HG03139 (cell line): ENCODE measurements at regions not wholly inside any gene's neighbourhood (a gene's known extent, or its start where the extent isn't known, plus 50 kb on each side); places are given as distances from the start of the nearest gene placed in this dataset.

Experiments used
- ATAC-seq: cut with Tn5 transposase; IDR thresholded peaks from one replicate; pipeline ENCODE4 v1.9.1; 2021; ENCODE audit not compliant: unreplicated experiment

DNA sequence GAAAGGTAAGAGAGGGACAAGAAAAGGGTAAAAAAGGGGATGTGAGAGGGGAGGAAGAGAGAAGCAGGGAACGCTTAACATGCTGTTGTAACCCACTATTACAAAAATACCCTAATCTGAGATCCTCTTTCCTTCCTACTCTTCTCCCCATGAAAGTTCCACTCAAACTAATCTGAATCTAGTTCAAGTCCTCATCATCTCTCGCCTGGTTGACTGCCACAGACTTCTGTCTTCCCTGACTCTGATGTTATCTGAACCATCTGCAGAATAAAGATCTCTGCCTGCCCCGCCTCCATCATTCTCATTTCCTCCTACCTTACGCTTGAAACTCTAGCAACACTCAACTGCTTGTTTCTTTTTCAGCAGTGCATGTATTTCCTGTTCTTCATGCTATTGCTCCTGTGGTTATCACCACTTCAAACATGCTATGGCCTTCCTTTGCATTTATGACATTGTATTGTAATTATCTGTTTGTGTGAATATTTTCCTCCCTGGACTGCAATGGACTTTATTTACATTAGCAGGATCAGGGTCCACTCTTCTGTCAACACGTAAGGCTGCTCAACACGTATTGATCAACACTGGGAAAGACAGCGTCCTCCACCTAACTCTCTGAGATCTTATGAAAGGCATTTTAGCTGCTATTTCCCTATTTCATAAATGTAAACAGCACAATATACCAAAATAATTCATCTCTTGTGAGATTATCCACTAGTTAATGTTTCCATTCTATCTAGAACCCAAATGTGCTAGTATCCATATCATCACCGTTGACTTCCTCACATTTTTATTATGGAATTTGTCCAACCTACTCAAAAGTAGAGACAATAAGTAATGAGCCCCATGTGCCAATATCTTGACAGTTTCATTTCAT lies 215.5 kb upstream of the USP25 start:
- peak; percentile 98 for ATAC-seq

DNA sequence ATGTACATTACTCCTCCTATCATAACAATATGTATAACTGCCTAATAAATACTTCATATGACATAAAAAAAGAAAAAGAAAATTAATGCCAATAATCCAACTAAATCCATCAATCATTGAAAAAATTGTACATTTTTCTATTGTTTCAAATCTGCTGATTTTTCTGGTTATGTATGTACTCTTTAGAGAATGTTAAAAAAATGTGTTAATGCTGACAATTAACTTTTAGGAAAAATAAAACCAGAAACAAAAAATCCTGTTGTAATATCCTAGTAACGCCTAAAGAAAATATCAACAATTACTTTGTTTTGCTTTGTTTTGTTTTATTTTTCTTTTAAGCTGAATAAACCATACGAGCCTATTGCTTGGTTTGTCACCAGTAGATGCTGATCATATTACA lies 213.9 kb upstream of the USP25 start:
- no peak for ATAC-seq

DNA sequence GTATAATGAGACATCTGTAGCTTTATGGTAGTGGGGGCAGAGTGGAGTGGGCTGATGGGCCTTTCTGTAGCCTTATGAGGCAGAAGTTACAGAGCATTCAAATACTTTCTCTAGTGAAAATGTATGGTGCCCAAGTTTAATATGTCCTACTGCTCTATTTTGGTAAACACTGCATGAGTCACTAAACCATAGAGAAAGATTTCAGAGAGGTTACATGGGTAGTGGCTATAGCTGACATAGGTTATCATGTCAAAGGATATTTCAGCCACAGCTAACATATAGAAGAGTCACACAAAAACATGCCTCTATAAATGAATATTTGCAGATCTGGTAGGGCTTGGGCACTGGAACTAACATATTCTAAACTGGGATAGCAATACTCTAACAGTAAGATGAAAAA lies 212.4 kb upstream of the USP25 start:
- ATAC-seq, result no peak

DNA sequence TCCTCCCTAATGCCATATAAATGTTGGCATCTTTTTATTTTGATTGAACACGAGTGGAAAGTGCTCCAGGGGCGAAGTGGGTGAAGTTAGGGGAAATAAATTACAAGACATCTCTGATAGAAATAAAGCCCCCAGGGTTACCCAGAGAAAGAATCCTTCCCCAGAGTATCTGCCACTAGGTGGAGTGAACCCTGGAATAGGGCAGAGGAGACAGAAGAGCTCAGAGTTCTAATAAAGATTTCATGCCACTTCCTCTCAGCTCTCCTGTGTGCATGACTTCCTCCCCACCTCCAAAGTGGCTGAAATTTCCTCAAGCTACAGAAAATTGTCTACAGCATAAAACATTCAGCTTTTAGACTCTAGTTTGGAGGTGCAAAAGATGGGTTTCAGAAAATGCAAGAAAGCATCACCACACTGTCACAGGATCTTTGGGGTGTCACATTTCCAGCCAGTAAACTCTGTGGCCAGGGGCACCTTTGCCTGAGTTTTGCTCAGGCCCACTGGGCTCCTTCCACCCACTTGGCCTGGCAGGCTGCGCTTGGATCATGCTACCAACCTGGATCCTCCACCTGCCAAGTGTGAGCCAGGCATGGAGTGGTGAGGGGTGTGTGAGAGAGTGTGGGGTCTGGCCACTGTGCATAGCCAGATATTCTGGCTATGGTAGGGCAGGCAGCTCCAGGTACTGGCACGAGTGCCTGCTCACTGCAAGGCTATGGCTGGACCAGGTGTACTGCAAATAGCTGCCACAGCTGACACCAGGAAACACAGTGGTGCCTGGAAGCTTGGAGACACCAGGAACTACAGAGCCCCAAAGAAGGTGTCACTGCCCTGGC lies 208.8 kb upstream of the USP25 start:
- ATAC-seq, result no peak

DNA sequence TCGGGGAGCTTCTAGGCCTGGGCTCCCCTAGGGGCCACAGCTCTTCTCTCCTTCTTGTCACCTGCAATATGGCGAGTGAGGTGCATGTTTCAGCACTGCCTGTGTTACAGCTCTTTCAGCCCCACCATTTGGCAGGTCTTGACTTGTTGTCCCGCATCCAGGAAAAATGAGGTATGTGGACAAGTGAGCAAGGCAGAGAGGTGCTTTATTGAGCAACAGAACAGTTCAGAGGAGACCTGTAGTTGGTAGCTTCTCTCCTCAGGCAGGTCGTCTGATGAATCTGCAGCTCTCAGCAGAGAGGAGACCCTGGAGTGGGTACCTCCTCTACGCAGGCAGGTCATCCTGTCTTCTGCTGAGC lies 208.2 kb upstream of the USP25 start:
- no peak for ATAC-seq

DNA sequence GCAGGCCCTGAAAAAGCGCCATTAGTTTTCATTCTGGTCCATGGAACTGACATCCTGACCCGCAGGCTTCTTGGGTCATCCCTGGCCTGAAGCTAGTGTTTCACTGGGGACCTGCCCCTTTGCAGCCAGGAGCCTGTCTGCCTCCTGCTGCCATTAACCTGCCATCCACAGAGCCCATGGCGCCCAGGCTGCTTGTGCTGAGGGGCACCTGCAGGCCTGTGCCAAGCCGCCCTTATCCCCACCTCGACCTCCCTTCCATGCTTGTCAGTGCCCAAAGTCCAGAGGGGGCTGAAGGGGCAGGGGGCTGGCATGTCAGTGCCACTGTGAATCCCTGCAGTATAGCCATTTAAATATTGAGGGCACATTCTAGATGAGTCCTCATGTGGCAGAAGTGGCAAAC lies 207.6 kb upstream of the USP25 start:
- no peak for ATAC-seq

DNA sequence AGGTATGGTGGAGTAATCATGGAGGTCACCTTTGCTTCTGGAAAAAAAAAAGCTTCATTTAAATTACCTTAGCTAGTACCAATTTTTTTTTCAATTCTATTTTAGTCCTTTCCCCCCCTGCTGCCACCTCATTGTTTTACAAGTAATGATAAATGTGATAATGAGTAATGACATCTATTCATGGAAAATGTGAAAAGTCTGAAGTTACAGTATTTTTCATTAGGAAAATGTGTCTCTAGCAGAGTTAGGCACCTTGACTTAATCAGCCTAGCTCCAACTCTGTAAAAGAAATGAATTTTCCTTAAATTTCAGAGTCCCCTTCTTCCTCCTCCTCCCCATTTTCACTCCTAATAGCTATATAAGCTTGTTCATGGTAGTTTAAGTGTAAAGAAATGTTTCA lies 204.9 kb upstream of the USP25 start:
- ATAC-seq, result no peak

DNA sequence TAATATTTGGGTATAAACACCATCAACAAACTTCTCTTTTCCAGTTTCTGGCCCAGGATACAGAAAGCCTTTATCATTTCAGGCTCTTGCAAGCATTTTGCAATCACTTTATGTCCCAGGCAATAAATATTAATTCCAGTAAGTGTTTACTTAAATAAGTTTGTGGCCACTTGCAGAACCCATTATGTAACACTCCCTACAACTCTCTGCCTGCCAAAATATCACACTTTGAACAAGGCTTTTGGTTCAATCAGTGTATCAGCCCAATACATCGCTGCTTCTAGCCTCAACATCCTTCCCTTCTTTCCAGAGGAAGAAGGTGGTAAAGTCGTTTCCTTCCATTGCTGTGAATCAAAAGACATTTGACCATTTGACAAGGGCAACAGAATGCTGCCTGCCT lies 203.0 kb upstream of the USP25 start:
- ATAC-seq, result no peak

DNA sequence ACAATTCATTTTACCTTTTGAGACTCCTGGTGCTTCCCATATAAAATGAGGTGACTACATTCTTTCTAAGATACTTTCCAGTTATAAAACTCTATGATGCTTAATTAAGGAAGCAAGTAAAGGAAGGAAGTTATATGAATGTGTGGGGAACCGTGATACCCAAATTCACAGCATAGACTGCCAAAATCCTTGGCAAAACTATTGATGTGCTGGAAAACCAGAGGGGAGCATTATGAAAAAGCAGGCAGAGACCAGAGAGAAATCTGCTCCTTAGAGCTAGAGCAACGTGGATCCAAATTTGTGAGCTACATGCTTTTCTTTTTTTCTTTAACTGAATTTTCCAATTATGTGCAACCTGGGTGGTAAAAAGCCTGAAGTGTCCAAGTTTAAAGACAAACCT lies 201.4 kb upstream of the USP25 start:
- ATAC-seq, result no peak

DNA sequence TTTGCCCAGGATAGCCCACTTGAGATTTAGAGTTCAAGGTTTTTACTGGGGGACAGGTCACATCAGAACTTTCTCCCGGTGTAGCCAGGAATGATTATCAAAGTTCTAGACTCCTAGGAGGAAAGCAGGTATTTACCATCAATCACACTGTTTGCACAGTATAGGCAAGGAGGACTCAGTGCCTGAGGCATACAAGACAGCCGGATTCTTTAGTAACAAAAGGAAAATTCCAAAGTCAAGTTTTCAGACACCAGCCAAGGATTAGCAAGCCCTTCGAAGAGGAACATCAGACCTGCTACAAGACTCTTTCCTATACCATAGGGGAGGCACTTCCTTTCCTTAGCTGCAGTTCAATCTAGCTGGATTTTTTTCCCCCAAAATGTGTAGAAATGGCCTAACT lies 197.8 kb upstream of the USP25 start:
- ATAC-seq, result no peak

DNA sequence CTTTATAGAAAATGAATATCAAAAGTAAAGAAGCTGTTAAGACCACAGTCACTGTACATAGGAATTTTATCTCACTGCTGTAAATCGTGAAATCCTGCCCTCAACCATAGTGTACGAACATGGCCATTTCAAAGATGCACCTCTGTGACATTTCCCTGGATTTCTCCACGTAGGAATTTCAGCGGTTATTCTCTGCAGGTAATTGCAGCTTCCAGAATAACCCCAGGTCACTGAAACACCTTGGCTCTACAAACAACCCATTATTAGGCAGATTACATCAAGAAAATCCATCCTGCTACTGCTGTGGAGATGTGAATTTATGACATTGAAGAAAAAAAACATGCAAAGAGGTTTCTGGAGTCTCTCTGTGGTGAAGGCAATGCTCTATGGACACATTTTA lies 196.2 kb upstream of the USP25 start:
- ATAC-seq, result no peak

DNA sequence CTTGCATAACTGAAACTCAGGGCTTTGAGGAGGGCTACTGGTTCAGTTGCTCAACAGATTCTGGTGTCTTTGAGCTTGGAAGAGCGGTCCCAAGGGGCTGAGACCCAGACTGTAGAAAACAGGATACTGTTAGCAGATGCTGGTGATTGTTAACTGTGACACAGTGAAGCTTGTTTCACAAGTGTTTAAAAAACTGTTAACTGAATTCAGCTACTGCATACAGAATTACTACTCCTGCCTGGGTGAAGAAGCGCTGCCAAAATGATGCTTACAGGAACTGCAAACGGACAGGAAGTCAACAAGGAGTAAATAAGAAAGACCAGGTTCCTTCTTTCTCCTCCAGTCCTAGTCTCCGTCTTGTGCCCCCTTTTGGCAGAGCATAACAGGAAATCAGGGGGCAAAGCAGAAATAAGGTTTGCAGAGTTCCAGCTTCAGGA lies 195.3 kb upstream of the USP25 start:
- no peak for ATAC-seq

DNA sequence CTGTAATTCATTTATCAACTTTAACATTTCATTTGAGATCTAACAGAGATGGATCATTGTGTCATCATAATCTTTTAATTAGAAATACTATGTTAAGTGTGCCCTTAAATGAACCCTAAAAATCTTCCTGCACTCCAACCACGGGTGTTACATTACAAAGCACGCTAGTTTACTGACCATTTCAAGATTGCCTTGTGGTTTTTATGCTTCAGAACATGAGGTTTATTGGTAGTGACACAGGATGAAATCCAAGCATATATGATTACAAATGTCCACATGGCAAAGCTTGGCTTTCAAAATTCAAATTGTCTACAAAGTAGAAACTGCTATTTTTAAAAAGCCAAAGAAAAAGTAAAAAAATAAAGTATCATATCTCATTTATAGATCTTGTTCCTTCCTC lies 190.4 kb upstream of the USP25 start:
- ATAC-seq, result no peak

DNA sequence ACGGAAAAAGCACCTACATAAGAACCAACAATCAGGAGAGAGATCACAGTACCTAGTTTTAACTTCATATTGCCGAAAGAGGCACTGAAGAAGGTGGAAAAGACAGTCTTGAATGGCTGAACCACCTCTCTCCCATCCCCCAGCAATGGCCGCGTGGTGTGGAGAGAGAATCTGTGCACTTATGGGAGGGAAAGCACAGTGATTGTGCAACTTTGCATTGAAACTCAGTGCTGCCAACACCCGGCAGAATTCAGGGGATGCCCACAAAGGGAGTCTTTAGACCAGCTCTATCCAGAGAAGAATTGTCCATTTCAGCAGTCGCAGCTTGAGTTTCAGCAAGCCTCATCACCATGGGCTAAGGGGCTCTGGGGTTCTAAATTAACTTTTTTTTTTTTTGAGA lies 186.3 kb upstream of the USP25 start:
- ATAC-seq, result no peak

DNA sequence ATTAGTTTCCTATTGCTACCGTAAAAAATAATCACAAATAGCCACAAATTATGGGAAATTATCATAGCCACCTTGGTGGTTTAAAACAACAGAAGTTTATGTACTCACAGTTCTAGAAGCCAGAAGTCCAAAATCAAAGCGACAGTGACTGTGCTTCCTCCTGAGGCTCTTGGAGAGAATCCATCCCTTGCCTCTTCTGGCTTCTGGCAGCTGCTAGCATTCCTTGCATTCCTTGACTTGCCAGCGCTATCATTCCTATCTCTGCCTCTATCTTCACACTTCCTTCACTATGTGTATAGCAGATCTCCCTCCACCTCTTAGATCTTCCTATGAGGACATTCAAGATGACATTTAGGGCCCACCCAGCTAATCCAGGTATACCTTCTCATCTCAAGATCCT lies 180.1 kb upstream of the USP25 start:
- ATAC-seq, result no peak

DNA sequence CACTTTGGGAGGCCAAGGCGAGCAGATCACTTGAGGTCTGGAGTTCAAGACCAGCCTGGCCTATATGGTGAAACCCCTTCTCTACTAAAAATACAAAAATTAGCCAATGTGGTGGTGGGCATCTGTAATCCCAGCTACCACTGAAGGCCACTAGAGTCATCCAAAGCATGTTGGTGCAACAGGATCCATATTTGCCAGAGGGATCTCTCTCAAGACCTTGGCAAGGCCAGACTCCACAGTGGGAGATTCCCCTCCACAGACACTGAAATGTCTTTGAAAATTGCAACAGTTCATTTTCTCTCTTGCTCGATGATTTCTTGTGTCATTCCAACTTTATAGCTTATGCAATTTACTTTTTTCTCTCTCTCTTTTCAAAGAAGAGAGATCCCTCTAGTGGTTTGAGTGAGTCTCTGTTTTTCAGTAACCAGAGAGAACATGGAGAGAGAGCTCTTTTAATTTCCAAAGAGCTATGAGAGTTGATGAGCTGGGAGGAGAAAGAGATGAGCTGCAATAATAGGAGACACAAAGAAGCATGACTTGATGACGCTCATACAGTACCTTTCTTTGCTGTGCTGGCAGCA lies 176.8 kb upstream of the USP25 start:
- ATAC-seq, result no peak

DNA sequence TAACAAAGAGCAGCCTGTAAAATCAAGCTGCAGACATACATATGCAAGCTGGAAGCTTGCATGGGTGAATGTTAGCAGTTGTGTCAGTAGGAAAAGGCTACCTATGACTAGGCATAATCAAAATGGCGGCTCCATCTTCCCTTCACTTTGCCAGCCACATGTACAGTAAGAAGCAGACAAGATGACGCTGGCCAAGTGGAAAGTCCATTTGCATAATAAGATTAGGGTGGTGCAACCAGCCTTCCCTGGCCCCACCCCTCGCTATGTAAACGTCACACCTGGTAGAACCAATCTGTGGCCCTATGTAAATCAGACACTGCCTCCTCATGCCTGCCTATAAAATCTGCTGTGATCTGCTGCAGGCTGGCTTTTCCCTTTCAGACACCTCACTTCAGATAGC lies 171.9 kb upstream of the USP25 start:
- ATAC-seq, result no peak

DNA sequence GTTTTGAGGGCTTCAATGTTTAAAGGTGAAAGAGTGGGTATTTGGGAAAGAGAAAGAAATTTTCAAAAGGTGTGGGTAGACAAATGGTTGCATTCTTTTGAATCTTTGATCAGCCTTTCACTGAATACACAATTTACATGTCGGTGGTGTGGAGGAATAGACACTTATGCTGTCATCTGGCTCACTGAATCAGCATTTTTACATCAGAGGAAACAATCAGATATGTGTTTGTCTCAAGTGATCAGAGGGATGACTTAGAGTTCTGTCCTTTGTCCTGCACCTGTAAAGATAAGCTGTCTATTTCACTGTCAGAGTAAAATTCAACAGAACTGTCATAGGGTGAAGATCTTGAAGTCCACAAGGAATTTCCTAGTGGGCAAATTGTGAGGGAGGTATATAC lies 170.9 kb upstream of the USP25 start:
- ATAC-seq, result no peak

DNA sequence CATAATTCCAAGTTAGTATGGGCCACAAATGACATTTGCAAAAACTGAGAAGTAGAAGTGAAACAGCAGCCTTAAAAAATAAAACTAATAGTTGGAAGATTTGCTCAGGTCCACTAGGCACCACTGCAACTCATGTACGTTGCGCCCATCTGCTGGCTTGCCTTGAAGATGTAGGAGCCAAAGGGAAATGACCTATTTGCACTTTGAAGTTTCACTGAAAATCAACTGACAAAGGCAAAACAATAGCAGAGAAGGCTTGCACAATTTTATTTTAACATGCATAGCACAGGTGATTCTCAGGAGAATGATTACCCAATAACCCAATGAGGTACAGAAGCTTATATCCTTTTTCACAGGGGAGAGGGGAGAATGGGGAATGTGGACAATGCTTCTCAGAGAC lies 170.1 kb upstream of the USP25 start:
- no peak for ATAC-seq

DNA sequence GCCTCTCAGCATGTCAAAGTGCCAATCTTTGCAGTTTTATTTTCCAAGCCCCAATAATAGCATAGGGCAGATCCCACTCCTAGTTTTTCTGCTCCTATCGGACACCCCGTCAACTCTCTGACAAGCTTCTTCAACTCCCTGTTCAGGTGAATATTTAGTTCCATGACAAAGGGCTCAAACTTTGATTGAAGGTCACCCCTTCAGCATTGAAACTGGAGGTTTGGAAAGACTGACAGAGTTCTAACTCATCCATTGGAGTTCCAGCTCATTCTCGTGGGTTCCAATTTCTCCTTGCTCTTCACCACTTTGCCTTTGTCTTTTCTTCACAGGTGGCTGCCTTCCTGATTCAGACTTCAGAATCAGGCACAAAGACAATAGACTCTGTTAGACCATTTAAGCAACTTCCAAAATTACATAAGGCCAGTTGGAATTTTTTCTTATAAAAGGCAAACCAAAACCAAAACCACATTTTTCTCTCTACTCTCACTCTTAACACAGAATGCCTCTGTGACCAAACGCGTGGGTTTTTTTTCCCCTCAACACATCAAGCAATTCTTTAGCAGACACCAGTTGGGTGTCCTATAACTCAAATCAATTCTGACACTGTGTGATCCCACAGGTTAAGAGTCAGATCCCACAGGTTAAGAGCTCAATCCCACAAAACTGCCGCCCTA lies 169.3 kb upstream of the USP25 start:
- no peak for ATAC-seq

DNA sequence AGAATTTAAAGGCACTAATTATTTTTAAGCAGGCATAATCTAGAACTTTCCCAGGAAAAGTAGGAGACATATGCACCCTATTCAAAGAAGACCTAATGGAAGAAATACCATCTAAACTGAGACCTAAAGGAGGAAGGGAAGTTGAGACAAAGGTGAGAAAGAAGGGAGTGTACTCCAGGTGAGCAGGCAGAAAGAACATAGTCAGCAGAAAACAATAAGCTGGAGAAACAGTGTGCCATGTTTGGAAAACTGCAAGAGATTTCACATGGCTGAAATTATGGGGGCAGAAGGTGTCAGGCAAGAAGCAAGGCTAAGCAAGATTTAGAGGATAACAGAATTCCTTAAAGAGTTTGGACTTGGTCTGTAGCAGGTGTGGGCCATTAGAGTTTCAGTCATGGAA lies 167.0 kb upstream of the USP25 start:
- ATAC-seq, result no peak

DNA sequence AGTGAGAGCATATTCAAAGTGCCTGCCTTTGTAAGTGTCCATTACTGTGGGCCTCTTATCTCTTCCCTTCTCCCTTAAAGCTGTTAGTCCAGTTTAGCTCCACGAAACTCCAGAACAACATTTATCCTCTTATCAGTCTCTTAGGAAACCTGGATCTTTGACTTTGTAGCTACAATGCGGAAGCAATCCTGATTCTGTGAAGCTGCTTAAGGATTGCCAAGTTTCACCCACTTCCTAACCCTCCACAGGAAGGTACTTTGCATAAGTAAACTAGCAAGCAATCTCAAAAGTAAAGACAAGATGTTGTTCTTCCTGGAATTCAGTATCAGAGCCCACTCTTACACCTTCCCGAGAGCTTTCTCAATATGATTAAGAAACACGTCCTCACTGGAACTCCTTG lies 164.9 kb upstream of the USP25 start:
- no peak for ATAC-seq
